SKM-1 treated with dmso at 0.1 percent for 144 hours (cell line): ENCODE measurements at regions not wholly inside any gene's neighbourhood (a gene's known extent, or its start where the extent isn't known, plus 50 kb on each side); places are given as distances from the start of the nearest gene placed in this dataset.
A peak's percentile ranks its signal among the peaks of the same experiment; 100 is the strongest.

Experiments used
- DNase-seq: peaks from one replicate; lab custom pipeline; 2025; ENCODE audit not compliant: unreplicated experiment; lab: John Stamatoyannopoulos, UW

DNA sequence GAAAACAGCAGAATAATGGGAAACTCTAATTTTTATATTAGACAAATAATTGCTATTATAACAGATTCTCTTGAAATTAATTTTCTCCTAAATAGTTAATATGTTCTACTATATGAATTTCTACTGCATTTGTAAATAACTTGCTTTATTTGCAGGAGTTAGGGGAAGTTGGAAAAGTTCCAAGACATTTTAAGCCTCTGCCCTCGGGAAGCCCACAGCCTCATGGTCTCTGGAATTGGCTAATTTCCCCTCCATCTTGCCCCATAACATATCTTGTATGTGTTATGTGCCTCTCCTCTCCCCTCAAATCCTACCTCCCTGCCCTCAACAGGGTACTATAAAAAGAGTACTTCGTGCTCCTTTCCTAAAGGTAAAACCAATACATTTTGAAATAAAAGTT lies 271.4 kb upstream of the NR5A2 start:
- DNase-seq = peak; percentile 45

DNA sequence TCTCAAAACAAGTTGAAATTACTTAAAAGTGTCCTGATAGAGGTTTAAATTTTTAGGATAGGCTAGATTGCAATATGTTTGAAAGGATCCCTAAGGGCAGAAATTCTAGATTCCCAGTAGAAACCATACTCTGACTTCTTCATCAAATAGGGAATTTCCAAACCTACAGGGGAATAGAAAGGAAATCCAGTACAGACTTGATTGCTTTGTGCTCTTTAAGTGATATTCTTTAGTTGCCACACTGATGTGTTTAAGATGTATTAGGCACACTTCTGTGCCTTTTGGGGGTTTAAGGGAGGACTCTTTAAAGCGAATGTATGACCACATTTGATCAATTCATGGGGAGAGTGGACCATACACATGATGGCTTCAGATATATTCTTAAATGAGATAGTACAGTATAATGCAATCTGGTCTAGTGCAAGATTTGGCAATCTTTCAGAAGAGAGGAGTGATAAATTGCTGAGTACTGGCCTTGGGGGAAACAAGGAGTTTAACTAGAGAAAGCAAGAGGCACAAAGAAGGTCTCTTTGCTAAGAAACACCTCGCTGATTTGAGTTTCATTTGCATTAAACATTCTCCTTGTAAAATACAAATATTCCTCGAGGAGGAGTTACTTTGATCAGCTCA lies 268.8 kb upstream of the NR5A2 start:
- no peak for DNase-seq

DNA sequence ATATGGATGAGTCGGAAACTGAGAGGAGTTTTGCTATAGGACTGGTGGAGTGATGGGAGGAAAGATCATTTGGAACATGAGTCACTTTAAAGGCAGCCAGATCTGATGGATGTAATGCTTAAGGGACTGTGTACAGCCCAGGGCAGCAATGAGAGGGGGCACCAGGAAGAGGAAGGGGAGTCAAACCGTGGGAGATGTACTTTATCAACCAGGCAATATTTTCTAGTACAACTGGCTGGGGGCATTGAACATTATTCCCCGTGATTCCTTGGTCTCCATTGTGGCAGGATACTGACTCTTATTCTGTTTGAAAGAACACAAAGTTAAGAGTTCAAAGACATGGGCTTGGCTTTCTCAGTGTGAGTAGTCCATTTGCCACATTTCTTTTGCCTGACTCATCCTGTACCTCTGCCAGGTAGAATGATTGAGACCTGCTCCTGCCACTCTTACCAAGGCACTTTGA lies 268.2 kb upstream of the NR5A2 start:
- DNase-seq = no peak

DNA sequence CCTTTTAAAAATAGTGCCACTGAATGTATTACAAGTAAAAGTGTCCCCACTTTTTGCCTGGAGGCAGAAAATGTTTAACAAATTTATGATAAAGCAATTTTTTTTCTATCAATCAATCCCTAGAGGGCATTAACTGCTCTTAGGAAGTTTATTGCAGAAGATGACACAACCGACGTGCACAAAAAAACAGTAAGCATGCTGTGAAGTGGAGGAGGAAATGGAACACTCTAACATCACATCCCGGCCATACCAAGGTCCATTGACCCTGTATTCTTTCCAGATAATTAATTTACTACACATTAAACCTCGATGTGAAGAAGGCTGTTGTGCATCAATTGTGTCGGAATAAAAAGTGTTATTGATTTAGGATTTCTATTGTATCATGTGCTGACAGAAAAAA lies 264.9 kb upstream of the NR5A2 start:
- DNase-seq = no peak

DNA sequence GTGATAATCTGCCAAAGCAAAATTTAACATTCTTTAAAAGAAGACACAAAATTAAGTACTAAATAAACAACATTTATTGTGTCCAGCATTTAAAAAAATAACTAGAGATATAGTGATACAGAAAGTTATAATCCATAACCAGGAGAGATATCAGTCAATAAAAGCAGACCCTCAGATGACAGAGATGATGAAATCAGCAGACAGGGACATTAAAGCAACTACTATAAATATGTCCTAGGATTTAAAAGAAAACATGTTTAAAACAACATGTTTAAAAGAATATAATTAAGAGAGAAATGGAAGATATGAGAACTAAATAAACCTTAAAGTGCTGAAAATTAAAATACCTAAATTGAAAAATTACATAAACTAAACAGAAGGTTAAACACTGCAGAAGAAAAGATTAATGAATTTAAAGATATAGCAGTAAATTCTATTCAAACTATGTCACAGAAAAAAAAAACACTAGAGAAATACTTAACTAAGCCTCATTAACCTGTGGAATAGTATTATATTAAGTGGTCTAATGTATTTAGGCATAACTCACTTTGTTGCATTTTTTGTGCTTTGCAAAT lies 261.2 kb upstream of the NR5A2 start:
- no peak for DNase-seq

DNA sequence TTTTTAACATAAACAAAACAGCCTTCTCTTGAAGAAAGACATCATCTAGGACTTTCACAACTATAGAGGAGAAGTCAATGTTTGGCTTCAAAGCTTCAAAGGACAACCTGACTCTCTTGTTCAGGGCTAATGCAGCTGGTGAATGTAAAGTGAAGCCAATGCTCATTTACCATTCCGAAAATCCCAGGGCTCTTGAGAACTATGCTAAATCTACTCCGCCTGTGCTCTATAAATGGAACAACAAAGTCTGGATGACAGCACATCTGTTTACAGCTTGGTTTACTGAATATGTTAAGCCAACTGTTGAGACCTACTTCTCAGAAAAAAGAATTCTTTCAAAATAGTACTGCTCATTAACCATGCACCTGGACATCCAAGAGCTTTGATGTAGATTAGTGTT lies 259.8 kb upstream of the NR5A2 start:
- DNase-seq = no peak

DNA sequence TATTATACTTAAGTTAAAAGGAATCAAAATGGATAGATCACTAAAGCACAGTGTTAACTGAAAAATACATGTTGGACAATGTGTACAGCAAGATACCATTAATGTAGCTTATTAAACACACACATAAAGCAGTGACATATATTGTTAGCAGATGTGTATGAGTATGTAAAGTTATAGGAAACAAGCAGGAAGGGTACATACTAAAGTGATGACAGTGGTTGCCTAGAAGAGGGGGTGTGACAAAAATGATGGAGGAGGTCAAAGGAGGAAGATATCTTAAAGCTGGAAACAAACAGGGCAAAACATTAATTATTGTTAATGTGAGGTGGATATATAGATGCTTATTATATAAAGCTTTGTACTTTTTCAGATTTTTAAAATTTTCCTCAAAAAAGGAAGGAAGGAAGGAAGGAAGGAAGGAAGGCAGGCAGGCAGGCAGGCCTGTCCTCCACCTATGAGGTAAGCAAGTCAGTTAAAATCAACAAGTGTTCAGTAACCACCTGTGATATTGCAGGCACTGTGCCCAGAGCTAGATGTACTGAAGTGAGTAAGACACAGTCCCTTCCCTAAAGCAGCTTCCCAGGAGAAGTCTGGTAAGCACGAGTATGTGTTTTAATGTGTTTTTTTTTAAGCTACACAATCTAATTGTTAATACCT lies 252.9 kb upstream of the NR5A2 start:
- no peak for DNase-seq

DNA sequence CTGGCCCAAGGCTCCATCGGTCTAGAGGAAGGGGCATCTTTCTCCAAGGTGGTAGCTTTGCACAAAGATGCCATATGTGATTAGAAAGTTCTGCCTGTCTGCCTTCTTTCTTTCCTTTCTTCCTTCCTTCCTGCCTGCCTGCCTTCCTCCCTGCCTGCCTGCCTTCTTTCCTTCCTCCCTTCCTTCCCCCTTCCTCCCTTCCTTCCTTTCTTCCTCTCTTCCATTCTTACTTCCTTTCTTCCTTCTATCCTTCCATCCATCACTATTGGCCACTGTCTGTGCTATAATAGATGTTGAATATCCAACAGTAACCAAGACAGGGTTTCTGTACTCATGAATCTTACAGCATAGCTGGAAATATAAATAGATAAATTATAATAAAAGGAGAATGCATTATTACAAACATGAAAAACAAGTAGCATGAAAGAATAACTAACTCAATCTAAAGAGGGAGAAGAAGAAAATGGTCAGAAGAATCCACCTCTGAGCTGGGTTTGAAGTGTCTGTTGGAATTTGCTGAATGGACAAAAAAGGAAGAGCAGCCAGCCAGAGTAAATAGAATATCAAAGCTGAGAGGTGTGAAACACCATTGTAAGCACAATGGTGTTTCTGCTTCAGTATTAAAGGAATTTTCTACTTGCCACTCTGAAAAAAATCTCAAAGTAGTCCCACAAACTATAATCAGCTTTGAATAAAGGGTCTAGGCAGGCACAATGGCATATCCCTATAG lies 250.6 kb upstream of the NR5A2 start:
- no peak for DNase-seq

DNA sequence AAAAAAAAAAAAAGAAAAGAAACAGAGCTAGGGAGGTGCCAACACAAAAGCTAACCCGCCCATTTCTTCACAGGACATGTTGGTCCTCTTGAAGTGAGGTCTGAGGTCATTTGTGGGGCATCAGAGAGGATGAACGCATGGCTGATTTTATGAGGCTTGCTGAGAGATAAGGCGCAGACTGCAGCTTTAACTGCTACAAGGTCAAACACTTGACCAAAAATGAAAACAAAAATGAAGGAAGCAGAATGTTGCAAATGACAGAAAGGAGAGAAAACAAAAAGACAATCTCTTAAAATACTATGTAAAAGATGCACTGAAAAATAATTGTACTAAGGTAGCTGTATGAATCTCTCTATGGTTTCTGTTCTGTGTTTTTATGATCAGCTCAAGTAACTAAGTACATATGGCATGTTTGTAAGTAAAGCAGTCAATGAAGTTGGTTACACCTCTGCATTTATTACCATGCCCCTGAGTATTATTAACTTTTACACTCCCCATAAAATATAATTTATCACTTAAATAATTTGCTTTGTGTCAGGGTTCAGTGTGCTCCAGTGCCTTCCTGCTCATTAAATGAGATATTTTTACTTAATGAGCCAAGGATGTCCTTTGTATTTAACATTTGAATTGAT lies 249.1 kb upstream of the NR5A2 start:
- no peak for DNase-seq

DNA sequence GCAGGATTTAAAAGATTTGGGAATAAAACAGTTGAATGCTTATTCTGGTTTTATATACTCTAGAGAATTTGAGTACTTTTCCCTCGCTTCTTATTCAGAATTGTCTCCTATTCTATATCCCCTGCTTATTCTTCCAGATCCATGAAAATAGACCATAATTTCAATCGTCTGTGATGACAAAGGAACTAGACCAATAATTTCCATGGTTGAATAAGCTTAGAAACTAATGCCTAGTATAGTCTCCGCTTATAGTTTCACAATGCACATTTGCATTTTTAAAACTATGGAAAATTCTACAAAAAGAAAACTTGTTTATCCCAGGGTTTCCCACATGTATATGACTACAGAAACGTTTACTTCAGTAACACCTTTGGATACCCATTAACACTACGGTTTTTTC lies 247.4 kb upstream of the NR5A2 start:
- DNase-seq = no peak

DNA sequence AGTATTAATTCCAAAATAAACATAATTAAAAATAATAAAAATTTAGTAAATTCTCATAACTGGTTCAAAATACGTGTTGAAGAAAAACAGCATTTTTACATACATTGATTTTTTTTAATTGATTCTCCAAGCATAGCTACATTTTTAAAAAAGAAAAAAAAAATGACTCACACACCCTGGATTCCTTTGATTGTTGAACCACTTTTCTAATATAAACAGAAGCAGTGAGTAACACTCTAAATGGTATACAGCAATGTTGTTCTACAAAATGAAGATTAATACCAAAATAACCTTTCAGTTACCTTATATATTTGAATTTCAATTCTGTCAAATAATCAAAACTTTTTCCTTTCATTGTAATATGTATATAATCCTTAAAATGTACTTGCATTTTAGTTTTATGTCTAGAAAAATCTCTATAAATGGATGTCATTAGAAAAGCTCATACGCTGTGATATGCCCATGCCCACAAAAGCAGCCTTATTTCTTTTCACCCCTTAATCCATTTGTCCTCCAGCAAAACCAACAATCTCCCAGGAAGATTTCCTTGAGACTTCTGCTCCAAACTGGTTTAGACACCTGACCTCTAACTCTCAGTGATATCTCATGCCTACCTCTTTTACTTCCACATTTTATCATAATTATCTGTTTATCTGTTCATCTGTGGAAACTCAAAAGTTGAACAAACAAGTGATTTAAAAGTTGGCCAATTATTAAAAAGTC lies 246.4 kb upstream of the NR5A2 start:
- DNase-seq = no peak

DNA sequence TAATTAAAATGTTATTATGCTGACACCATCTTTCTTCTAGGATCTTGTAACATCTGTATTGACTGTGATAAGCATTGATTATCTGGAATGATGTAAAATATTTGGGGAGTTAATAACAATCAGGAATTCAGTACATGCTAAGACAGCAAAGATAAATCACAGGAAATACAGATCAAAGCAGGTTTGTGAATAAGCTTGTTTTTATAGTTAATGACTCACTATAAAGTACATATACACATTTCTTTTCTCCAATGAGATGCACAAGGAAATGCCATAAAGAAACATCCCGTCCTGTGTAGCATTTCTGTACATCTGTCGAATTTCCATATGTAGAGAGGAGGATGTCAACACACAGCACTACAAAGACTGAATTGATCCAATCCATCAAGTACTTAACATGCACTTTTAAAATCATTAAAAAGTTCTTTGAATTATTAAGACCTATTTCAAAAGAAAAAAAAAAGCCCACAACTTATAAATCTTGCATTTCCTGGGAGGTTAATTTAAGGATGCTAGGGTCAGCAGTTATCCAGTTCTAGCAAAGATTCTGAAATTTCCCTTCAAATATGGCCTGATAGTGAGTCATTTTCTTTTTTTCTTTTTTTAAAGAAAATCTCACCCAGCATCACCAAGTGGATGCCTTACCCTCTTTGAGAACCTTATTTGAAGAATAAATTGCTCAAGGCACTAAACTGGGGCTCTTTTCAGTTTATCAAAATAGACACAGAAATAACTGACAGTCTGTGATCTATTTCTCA lies 243.2 kb upstream of the NR5A2 start:
- DNase-seq = no peak

DNA sequence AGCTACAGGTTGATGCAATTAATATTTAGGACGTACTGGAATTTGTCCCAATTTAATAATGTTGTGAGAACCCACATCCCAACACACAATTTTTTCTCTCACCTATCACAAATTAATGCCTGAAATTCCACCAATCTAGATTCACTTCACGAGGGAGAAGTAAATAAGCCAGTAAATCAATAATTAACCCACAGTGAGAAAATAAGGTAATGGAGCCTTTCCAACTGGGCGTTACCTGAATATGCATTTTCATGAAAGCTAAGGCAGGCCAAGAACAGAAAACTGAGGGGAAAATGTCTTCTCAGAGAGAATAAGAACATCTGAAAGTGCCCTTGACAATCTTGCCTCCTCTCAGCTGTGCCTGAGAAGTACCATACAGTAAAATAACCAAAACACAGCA lies 240.8 kb upstream of the NR5A2 start:
- DNase-seq = no peak

DNA sequence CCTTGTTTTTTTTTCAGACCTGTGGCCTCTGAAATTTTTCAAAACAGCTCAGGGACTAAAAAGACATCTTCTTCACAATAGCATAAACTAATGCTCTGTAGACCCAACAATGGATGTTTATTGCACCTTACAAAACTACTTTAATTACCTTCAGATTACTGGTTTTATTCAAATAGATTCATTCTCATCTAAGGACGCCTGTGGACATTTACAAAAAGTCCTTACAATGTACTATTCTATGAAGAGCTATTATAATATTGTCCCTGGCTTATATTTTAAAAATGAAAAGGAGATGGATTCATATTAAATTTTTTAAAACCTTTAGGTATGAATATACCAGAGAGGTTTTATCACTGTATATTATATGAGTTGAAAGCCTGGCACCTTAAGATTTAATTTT lies 238.4 kb upstream of the NR5A2 start:
- DNase-seq = no peak

DNA sequence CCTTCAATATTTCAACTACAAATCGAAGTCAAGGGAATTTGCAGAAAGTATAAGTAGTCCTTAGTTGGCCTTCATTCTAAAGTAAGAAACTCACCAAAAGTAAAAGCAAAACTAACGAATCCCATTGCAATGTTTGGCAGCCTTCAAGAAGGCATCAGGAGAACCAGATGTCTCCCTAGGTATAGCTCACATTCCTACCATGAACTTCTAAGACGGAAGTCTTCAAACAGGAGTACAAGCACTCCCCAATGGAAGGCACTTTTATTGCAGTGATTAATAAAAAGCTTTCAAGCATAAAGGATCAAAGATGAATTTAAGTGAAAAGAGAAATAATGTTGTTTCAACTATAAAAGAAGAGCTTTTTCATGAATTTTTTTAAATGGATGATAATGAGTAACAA lies 236.0 kb upstream of the NR5A2 start:
- DNase-seq = no peak

DNA sequence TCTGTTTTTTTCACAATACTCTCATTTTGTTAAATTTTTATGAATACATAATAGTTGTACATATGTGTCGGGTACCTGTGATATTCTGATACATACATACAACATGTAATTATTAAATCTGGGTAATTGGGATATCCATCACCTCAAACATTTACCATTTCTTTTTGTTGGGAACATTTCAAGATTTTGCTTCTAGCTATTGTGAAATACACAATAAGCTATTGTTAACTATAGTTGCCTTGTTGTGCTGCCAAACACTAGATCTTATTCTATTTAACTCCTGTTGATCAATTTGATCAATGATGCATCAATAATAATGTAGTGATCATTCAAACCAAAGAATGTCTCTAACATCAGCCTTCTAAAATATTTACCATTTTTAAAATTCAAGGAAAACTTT lies 234.6 kb upstream of the NR5A2 start:
- no peak for DNase-seq

DNA sequence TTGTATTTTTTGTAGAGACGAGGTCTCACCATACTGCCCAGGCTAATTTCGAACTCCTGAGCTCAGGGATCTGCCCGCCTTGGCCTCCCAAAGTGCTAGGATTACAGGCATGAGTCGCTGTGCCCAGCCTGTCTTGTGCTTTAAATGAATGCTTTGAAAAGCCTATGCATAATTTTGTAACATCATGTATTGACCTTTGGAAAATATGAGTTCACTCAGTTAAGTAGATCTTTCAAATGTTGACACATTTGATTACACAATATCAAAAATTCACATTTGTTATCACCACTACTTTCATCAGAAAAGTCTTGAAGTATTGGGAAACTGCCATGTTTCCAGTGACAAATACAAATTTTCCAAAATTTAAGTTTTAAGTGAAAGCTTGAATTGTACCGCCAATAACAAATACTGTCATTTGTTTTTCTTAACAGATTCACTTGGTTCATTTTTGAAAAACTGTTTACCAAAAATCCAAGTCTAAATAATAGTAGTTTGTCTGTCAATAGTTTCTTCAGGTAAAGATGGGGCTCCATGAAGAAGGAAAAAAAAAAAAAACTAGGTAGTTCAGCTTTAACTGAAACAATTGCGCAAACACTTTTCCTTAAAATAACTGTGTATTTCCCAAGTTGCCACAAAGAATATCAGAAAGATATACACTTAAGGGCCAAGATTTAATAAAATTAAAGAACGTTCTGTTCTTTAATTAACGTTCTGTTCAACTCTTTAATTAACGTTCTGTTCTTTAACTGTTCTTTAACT lies 233.2 kb upstream of the NR5A2 start:
- no peak for DNase-seq

DNA sequence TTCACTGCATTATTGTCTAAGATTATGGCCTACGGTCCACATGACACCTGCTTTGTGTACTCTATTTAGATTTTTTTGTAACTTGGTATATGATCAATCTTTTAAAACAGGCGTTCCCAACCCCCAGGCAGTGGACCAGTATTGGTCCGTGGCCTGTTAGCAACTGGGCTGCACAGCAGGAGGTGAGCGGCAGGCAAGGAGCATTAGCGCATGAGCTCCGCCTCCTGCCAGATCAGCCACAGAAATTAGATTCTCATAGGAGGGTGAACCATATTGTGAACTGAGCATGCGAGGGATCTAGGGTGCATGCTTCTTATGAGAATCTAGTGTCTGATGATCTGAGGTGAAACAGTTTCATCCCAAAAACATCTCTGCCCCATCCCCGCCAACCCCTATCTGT lies 228.4 kb upstream of the NR5A2 start:
- DNase-seq = no peak

DNA sequence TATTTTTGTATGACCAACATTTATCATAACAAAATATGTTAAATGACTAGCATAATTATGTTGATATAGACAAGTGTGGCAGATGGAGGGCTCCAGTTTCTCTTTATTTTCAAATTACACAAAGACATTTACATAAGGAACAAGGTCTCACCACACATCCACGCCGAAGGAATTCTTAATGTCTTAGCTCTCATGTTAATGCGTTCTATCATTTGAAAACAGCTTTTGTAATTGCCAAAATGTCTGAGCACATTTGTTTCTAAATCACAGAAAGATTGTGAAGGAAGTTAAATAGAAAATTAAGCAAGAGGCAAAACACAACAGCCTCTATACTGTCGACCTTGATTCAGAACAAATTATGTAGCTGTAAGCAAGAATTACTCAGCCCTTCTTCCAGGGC lies 223.0 kb upstream of the NR5A2 start:
- no peak for DNase-seq
